NCI-H82 (cell line): ENCODE measurements at regions not wholly inside any gene's neighbourhood (a gene's known extent, or its start where the extent isn't known, plus 50 kb on each side); places are given as distances from the start of the nearest gene placed in this dataset.
"Not testable (repeated sequence)": the region's sequence is repeated elsewhere in the genome, so short reads cannot be mapped to it uniquely, and the experiment has no call there.

Experiments used
- DNase-seq: peaks from one replicate; lab custom pipeline; 2025; lab: John Stamatoyannopoulos, UW

DNA sequence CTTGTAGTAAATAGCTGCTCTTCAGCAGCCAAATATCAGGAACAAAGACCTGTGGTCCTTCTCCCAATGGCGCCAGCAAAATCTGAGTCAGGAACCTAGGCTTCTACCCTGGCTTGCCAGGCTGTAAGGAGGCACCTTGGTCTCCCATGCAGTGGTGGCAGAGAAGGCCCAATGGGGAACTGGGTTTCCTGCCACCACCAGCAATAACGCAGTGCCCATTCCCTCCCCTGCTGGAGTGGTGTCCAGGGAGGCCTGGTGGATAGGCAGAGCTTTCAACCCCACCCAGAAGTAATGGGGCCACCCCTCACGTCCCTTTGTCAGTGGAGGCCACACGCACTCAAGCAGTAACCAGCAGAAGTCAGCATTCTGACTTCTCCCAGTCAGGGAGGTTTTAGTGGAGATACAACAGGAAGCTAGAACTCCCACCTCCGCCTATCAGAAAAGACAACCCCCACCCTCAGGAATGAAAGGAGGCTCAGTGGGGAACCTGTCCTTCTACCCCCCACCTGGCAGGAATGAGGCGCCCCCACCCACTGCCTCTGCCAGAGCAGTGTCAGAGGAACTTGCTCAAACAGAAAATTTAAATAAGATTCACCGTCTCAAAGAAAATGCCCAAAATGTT, 132.4 kb downstream of the COPS8 start:
- no peak for DNase-seq

GRCh38 chr2:237218756-237219155, 133.1 kb downstream of the COPS8 start:
- DNase-seq = no peak

DNA sequence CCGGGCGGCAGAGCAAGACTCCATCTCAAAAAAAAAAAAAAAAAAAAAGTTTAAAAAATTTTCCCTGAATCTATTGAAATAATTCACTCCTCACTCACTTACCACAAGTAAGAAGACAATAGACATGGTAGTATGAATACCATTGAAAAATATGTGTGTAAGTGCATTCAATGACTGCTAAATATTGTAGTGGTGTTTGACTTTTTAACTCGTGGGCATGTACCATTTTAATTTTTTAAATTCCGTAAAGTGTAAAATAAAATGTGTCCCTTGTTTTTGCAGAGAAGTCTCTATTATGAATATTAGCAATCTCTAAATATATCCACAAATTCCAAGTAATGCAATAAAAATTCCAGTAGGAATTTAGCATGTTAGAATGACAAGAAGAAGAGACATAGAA, 134.1 kb downstream of the COPS8 start:
- DNase-seq = no peak

- DNase-seq = no peak
Observed at GRCh38 chr2:237221443-237221842, 135.8 kb downstream of the COPS8 start.

DNA sequence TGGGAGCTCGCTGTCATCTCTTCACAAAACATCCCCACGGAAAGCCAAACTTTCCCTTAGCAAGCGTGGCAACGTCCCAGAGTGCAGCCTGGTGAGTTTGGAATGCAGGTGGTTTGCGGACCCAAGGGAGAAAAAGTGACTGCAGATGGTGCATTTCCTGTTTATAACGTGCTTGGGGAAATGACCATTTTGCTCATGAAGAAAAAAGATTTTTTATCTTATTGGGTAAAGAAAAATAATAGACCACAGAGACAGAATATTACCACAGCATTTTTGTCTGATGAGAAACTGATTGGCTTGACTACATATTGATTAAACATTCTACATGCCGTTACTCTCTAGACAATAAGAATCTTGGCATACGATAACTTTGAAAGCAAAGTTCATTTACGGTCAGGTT, 136.5 kb downstream of the COPS8 start:
- DNase-seq = no peak

DNA sequence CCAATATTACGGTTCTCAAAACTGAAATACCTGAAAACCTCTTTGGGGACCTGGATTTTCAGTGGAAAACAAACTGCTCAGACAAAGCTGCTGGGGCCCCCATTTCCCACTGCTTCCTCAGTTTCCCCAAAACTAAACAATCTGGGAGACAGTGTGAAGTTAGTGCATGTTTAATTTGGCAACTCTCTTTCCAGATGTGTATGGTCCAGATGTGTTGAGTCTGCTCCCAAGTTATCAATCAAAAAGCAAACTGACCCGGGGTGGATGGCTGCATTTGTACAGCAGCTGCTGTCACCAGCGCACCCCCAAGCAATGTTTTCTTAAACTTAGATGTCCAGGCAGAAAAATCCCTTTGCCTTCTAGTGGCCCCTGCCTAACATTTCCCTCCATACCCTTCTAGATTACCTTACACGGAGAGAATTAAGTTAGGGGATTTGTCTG, 136.9 kb downstream of the COPS8 start:
- no peak for DNase-seq

- DNase-seq = no peak
Observed at GRCh38 chr2:237223201-237223861, 137.6 kb downstream of the COPS8 start.

DNA sequence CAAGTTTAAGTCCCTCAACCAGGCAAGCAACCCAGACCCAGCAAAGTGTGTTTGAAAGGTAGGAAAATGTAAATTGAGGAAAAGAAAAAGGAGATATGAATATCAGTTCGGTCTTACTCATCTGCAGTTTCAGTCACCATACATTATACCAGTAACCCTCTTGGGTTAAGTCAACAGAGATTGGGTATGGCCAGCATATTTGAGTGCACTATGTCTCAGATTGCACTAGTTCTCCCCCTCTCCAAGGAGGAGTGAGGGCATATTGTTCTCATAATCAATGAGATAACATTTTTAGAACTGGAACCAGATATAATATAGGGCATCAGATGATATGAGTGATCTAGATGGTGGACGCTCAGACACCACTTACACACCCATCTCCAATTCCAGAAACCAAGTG, 141.5 kb downstream of the COPS8 start:
- DNase-seq = no peak

DNA sequence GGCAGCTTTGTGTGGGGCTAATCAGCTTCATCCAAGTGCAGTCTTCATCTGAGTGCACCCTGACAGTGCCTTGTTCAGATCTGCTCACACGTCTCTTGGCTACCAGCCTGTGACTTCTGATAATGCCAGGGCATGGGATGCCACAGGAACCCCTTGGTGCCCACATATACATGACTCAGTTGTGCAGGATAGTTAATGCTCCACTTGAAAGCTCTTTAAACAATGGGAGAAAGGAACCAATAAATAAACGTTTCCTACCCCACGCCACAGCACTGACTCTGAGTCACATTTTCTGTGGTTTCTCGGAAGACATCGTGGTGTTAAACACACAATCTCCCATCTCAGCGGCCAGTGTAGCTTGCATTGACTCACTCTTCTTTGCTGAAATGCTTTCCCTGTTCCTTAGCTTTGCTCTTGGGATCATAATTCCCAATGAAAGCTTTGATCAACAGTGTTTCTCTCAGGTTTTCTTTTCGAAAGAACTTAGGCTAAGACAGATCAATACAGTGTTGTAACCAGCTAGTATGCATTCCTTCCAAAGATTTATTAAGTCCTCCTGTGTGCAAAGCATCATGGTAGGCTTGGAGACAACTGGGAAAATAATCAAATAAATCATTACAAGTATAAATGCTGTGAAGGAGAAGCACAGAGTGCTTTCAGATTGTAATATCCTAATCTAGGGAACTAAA, 142.0 kb downstream of the COPS8 start:
- DNase-seq = no peak

DNA sequence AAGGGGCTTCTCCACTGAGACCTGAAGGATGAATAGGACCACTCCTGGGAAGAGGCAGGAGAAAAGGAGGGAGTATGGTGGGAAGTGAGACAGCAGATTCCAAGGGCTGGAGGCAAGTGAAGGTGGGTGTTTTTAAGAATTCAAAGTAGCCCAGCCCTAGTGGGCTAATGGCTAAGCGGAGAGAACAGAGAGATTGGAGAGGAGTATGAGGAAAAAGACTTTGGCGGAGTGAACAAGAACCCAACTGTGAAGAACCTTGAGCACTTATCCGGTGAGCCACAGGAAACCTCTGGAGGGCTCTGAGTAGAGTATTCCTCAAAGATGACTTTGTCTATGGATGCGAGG, 142.6 kb downstream of the COPS8 start:
- no peak for DNase-seq

GRCh38 chr2:237229905-237230304, 144.2 kb downstream of the COPS8 start:
- no peak for DNase-seq

GRCh38 chr2:237230355-237230754, 144.7 kb downstream of the COPS8 start:
- no peak for DNase-seq

DNA sequence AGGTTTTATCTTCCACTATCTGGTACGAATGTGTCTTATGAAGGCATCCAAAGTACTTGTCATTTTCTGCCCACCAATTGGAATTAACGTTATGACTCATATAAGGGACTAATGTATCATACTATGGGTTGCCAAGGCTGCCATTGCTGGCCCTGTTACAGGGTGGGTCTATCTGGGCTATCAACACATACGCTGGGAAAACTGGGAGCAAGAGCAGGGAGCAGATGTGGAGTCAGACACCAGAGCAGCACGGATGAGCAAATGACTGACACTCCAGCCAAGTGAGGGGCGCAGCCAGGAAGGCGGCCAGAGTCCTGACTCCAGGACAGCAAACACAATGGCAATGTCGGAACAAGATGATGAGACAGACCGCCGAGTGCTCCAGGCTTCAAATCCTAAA, 145.9 kb downstream of the COPS8 start:
- DNase-seq = no peak

GRCh38 chr2:237232166-237232565, 146.5 kb downstream of the COPS8 start:
- DNase-seq = no peak

- DNase-seq = no peak
Observed at GRCh38 chr2:237234268-237234667, 148.6 kb downstream of the COPS8 start.

DNA sequence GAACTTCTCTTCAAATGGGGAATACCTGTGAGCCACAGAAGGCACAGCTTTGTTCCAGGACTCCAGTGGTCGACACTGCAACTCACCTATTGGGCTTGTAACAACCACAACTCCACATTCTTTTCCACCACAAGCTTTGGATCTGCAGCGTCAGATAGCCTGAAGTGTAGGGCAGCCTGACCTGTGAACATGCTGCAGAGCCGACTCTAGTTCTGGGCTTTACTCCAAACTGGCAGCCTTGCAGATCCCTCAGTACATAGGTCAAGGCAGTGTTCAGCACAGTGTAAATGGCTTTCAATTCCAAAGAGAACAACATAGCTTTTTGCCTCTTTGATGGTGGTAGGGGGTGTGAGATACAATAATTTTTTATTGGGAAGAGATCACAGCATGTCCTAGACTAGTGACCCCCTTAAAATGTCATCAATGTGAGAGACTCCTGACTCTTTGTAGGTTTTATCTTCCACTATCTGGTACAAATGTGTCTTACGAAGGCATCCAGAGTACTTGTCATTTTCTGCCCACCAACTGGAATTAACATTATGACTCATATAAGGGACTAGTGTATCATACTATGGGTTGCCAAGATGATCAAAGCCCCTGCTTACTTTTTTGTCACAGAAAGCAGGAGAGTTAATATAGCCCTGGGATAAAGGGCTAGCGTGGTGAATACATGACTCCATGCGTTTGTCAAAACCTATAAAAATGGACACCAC, 149.8 kb downstream of the COPS8 start:
- no peak for DNase-seq

- DNase-seq = no peak
Observed at GRCh38 chr2:237236188-237236587, 150.5 kb downstream of the COPS8 start.

DNA sequence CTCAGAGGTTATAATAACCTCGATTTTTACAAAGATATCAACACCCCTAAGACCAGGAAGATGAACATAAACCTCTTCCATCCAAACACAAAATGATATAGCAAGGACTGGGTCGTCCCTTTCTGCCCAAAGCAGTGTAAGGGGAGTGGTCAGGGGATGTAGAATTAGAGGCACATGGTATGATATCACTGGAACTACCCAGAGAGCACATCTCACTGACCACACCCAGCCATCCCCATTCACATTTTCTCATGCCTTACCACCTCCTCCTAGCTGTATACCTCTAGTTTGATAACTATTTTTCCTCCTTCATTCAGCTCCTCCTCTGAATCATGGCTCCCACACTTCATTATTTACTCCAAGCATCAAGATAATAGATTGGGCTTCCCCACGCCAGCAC, 152.6 kb downstream of the COPS8 start:
- DNase-seq = no peak

GRCh38 chr2:237240252-237240651, 154.6 kb downstream of the COPS8 start:
- DNase-seq = no peak

GRCh38 chr2:237240868-237241267, 155.2 kb downstream of the COPS8 start:
- not testable (repeated sequence) for DNase-seq

GRCh38 chr2:237242091-237242536, 156.4 kb downstream of the COPS8 start:
- DNase-seq = no peak

- DNase-seq = no peak
Observed at GRCh38 chr2:237243487-237243886, 157.8 kb downstream of the COPS8 start.

DNA sequence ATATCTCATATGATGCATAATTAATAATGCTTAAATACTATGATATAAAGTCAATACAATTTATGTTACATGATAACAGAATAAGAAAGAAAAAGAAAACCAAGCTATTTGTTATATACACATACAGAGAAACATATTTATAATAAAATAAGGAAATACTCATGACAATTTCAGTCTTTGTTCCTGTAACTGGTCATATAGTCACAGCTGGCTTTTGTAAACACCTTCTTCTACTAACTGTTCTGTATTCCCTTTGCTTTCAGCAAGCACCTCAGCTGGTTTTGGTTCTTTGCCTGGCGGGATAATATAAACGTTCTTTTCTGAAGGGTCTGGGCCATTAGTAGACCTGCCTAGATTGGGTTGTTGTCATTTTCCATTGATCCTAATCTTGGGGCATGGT, 158.5 kb downstream of the COPS8 start:
- DNase-seq = no peak
